Nephron progenitor cell (in vitro differentiated cells): ENCODE measurements at regions not wholly inside any gene's neighbourhood (a gene's known extent, or its start where the extent isn't known, plus 50 kb on each side); places are given as distances from the start of the nearest gene placed in this dataset.
A peak's percentile ranks its signal among the peaks of the same experiment; 100 is the strongest.

Source experiments
- DNase-seq: peaks from one replicate; pipeline ENCODE4 v3.0.0; 2021
- H3K27ac Mint-ChIP-seq: 2 replicates; pipeline ENCODE4 v1.8.0; 2021; ENCODE audit warnings: mild to moderate bottlenecking, moderate library complexity, mixed read lengths
- H3K27me3 Mint-ChIP-seq: 2 replicates; pipeline ENCODE4 v1.8.0; 2021; ENCODE audit warnings: mild to moderate bottlenecking, low read depth, mixed read lengths; ENCODE audit not compliant: poor library complexity
- H3K36me3 Mint-ChIP-seq: 2 replicates; pipeline ENCODE4 v1.8.0; 2021; ENCODE audit warnings: low read depth, mixed read lengths
- H3K4me1 Mint-ChIP-seq: 2 replicates; pipeline ENCODE4 v1.8.0; 2021; ENCODE audit warnings: mixed read lengths
- H3K4me3 Mint-ChIP-seq: 2 replicates; pipeline ENCODE4 v1.8.0; 2021; ENCODE audit warnings: mild to moderate bottlenecking, moderate library complexity, mixed read lengths
- H3K9me3 Mint-ChIP-seq: 2 replicates; pipeline ENCODE4 v1.8.0; 2021; ENCODE audit warnings: mild to moderate bottlenecking, moderate library complexity, mixed read lengths
- TF ChIP-seq, protein P1 (sequence below): fragments of 200-600 bp; sonication (generic); IDR thresholded peaks from 2 replicates; pipeline ENCODE4 v1.5.0; 2021; ENCODE audit warnings: antibody characterized with exemption

- H3K4me1 Mint-ChIP-seq = peaks cover 15% of the 10 kb centered on the region
- peaks cover 18% of the 10 kb centered on the region for H3K9me3 Mint-ChIP-seq
- DNase-seq = no peak
- no peak overlapping the region for H3K27ac Mint-ChIP-seq
- H3K27me3 Mint-ChIP-seq = peaks cover 14% of the 10 kb centered on the region
- TF ChIP-seq, protein P1, sequence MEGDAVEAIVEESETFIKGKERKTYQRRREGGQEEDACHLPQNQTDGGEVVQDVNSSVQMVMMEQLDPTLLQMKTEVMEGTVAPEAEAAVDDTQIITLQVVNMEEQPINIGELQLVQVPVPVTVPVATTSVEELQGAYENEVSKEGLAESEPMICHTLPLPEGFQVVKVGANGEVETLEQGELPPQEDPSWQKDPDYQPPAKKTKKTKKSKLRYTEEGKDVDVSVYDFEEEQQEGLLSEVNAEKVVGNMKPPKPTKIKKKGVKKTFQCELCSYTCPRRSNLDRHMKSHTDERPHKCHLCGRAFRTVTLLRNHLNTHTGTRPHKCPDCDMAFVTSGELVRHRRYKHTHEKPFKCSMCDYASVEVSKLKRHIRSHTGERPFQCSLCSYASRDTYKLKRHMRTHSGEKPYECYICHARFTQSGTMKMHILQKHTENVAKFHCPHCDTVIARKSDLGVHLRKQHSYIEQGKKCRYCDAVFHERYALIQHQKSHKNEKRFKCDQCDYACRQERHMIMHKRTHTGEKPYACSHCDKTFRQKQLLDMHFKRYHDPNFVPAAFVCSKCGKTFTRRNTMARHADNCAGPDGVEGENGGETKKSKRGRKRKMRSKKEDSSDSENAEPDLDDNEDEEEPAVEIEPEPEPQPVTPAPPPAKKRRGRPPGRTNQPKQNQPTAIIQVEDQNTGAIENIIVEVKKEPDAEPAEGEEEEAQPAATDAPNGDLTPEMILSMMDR = no peak
- peaks cover 4% of the 10 kb centered on the region for H3K36me3 Mint-ChIP-seq
- no peak overlapping the region for H3K4me3 Mint-ChIP-seq
These were observed 60.7 kb upstream of the CDC42BPA start for GRCh38 chr1:227378871-227379554.

- H3K27me3 Mint-ChIP-seq = peaks cover 14% of the 10 kb centered on the region
- no peak overlapping the region for H3K4me3 Mint-ChIP-seq
- H3K9me3 Mint-ChIP-seq = peaks cover 10% of the 10 kb centered on the region
- TF ChIP-seq, protein P1 = no peak
- no peaks in the 10 kb centered on the region for H3K36me3 Mint-ChIP-seq
- DNase-seq = no peak
- H3K4me1 Mint-ChIP-seq = peaks cover 15% of the 10 kb centered on the region
- peak overlapping the region; percentile 58 for H3K27ac Mint-ChIP-seq
These were observed 59.9 kb upstream of the CDC42BPA start for GRCh38 chr1:227378181-227378580.

DNA sequence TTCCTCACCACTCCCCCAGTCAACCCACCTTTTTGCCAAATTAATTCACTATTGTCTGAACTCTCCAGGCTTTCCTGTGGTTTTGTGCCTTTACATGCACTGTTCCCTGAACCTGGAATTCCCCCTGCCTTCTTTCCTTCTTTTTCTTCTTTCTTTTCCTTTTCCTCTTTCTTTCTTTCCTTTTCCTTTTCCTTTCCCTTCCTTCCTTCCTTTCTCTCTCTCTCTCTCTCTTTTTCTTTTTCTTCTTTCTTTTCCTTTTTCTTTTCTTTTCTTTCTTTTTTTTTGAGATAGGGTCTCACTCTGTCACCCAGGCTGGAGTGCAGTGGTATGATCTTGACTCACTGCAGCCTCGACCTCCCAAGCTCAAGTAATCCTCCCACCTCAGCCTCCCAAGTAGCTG lies 56.6 kb upstream of the CDC42BPA start:
- TF ChIP-seq, protein P1 = no peak
- Mint-ChIP-seq H3K4me3 (no peak overlapping the region), H3K4me1 (peaks cover 31% of the 10 kb centered on the region), H3K27me3 (peaks cover 10% of the 10 kb centered on the region), H3K9me3 (no peaks in the 10 kb centered on the region), H3K27ac (no peak overlapping the region), H3K36me3 (no peaks in the 10 kb centered on the region)
- DNase-seq = no peak

DNA sequence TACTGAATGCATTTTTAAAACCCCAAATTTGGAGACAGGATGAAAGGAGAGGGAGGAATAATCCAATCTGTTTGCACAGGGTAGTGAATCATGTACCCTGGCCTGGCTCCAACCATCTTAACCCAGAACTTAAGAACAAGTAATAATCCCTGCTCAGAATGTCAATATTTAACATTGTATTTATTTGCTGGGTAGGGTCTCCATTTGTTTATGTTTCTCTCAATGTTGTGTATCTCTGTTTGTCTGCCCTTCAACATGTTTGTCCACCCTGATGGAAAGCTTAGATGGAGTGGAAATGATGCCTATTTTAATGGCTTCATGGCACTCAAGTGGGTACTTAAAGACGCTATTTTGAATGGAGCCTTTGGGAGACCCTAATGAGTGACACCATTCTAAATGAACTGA lies 54.4 kb upstream of the CDC42BPA start:
- Mint-ChIP-seq H3K4me1 (peaks cover 37% of the 10 kb centered on the region), H3K9me3 (no peaks in the 10 kb centered on the region), H3K27me3 (peaks cover 10% of the 10 kb centered on the region), H3K27ac (no peak overlapping the region), H3K36me3 (no peaks in the 10 kb centered on the region), H3K4me3 (no peak overlapping the region)
- TF ChIP-seq, protein P1 = no peak
- no peak for DNase-seq

- Mint-ChIP-seq H3K36me3 (no peaks in the 10 kb centered on the region), H3K4me3 (no peak overlapping the region), H3K27me3 (peaks cover 6% of the 10 kb centered on the region), H3K27ac (no peak overlapping the region), H3K4me1 (peaks cover 34% of the 10 kb centered on the region), H3K9me3 (no peaks in the 10 kb centered on the region)
- DNase-seq = no peak
- TF ChIP-seq, protein P1 = no peak
These were observed 52.4 kb upstream of the CDC42BPA start for GRCh38 chr1:227370533-227371254.
